IMR-90 (cell line): ENCODE measurements at regions not wholly inside any gene's neighbourhood (a gene's known extent, or its start where the extent isn't known, plus 50 kb on each side); places are given as distances from the start of the nearest gene placed in this dataset.

Source experiments
- CEBPB ChIP-seq: IDR thresholded peaks from 2 replicates; pipeline ENCODE4 v1.6.1; 2012; ENCODE audit warnings: low read depth, low read length, improper control_type of control experiment
- CTCF ChIP-seq: conservative IDR thresholded peaks from 2 replicates; pipeline ENCODE4 v1.5.1; 2012; ENCODE audit warnings: mild to moderate bottlenecking, low read depth, low read length, improper control_type of control experiment
- RCOR1 ChIP-seq: IDR thresholded peaks from 2 replicates; pipeline ENCODE4 v1.6.1; 2012; ENCODE audit warnings: mild to moderate bottlenecking, low read length, improper control_type of control experiment; ENCODE audit not compliant: insufficient replicate concordance

- TF ChIP-seq CTCF (no peak), RCOR1 (no peak), CEBPB (no peak)
These were observed 106.3 kb downstream of the PERP start for GRCh38 chr6:138000941-138001340.
